ENCODE measurements at regions not wholly inside any gene's neighbourhood (a gene's known extent, or its start where the extent isn't known, plus 50 kb on each side); places are given as distances from the start of the nearest gene placed in this dataset.
"Not testable (repeated sequence)": the region's sequence is repeated elsewhere in the genome, so short reads cannot be mapped to it uniquely, and the experiment has no call there.

DNA sequence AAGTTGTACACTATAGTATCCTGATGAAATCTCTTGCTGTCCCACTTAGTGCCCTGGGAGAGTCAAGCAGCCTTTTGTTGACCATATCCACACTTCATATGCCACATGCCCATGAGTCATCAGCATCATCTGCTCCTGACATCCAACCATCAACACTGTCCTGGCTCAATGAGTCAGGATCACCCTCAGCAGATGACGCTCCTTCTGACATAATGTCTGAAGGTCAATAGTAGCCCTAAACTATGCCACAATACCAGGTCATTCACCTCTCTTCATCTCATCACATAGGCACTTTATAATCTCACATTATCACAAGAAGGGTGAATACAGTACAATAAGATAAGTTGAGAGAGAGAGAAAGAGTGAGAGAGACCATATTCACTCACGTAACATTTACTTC, 369.0 kb upstream of the FAR2 start:
- TF ChIP-seq, protein P1, sequence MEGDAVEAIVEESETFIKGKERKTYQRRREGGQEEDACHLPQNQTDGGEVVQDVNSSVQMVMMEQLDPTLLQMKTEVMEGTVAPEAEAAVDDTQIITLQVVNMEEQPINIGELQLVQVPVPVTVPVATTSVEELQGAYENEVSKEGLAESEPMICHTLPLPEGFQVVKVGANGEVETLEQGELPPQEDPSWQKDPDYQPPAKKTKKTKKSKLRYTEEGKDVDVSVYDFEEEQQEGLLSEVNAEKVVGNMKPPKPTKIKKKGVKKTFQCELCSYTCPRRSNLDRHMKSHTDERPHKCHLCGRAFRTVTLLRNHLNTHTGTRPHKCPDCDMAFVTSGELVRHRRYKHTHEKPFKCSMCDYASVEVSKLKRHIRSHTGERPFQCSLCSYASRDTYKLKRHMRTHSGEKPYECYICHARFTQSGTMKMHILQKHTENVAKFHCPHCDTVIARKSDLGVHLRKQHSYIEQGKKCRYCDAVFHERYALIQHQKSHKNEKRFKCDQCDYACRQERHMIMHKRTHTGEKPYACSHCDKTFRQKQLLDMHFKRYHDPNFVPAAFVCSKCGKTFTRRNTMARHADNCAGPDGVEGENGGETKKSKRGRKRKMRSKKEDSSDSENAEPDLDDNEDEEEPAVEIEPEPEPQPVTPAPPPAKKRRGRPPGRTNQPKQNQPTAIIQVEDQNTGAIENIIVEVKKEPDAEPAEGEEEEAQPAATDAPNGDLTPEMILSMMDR (conservative IDR thresholded peaks at IDR 0.05; ENCODE audit: low read depth, low read length), result no peak
- no peak overlapping the region for H3K4me3 ChIP-seq (ENCODE audit: low read depth, low read length)
- peak; percentile 85 for DNase-seq (ENCODE audit: low read depth)

- no peak for DNase-seq (ENCODE audit: low read depth)
- TF ChIP-seq, protein P1 (conservative IDR thresholded peaks at IDR 0.05; ENCODE audit: low read depth, low read length), result no peak
- H3K4me3 ChIP-seq (ENCODE audit: low read depth, low read length), result no peak overlapping the region
These were observed 368.1 kb upstream of the FAR2 start for GRCh38 chr12:28780960-28781359.

DNA sequence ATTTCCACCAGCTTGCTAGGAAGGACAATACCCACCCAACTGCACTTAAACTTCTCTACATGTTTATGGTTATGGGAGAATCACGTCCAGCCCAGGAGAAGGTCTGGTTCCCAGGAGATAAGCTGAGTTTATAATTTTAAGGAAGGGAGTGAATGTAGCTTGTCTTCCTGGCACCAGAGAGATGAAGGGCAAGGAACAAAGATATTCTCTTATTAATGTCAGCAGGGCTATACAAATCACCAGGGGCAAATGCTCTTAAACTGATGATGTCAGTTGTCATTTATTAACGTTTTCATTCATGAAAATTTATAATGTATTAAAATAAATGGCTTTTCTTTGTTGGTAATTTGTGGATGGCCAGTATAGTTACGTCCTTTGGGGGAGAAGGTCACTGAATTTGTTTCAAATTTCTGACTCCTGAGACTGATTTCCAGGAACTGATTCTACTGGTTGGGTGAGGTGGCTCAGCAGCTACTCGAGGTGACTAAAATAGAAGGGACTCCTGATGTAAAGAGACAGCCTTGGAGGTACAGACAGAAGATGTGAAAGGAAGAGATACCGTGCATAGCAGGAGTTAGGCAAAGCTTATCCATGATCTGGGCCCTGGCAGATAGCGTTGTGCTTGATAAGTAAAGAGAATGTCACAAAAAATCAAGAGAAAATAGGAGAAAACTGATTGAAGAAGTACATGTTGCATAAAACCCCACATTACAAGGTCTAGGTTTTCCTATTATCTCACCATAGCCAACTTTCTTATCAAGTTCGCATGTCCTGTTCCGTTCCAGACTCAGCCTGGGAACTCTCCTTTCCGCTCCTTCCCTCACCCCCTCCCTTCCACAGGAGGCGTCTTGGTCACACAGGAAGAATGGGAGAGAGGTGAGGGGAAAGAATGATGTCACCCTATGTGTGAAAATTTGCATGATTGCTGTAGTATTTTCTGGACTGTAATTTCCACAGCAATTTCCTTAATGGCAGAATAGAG, 367.1 kb upstream of the FAR2 start:
- DNase-seq (ENCODE audit: low read depth), result no peak
- no peak overlapping the region for H3K4me3 ChIP-seq (ENCODE audit: low read depth, low read length)
- TF ChIP-seq, protein P1 (conservative IDR thresholded peaks at IDR 0.05; ENCODE audit: low read depth, low read length), result no peak

- DNase-seq (ENCODE audit: low read depth), result no peak
- TF ChIP-seq, protein P1 (conservative IDR thresholded peaks at IDR 0.05; ENCODE audit: low read depth, low read length), result no peak
- H3K4me3 ChIP-seq (ENCODE audit: low read depth, low read length), result no peak overlapping the region
These were observed 366.3 kb upstream of the FAR2 start for GRCh38 chr12:28782812-28783211.

GRCh38 chr12:28787151-28787550, 361.9 kb upstream of the FAR2 start:
- TF ChIP-seq, protein P1 (conservative IDR thresholded peaks at IDR 0.05; ENCODE audit: low read depth, low read length), result no peak
- no peak overlapping the region for H3K4me3 ChIP-seq (ENCODE audit: low read depth, low read length)
- no peak for DNase-seq (ENCODE audit: low read depth)

DNA sequence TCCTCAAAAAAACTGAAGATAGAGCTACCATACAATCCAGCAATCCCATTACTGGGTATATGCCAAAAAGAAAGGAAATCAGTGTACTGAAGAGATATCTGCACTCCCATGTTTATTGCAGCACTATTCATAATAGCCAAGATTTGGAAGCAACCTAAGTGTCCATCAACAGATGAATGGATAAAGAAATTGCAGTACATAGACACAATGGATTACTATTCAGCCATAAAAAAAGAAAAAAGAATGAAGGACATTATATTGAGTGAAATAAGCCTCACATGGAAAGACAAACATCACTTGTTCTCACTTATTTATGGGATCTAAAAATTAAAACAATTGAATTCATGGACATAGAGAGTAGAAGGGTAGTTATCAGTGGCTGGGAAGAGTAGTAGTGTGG, 360.8 kb upstream of the FAR2 start:
- DNase-seq (ENCODE audit: low read depth); H3K4me3 ChIP-seq (ENCODE audit: low read depth, low read length): not testable (repeated sequence)

DNA sequence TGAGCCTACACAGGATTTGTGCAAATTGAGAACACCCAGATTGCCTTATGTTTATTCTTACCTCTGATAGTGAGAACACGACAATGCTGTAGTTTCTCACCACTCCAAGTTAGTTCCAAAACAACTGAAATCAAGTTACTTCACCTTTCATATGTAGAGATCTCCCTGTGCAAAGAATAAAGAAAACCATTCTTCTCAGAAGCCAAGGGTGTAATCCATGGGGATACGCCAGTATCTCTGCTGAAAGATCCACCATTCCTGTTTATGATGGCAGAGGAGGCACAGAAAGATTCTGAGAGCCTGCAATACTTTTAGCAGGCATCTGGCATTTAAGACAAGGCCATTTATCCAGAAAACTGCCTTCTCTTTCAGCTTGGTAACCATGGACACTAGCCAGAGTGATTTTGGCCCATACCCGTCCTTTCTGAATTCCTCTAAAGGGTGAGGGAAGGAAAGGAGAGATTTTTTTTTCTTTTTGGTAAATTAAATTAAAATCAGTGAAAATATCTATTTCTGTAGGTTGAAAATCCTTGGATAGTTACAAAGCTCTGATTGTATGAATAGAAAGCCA, 355.4 kb upstream of the FAR2 start:
- TF ChIP-seq, protein P1 (conservative IDR thresholded peaks at IDR 0.05; ENCODE audit: low read depth, low read length), result no peak
- no peak overlapping the region for H3K4me3 ChIP-seq (ENCODE audit: low read depth, low read length)
- no peak for DNase-seq (ENCODE audit: low read depth)

Data from epithelial cell of proximal tubule (primary cell).